GM19193 (cell line): ENCODE measurements at regions not wholly inside any gene's neighbourhood (a gene's known extent, or its start where the extent isn't known, plus 50 kb on each side); places are given as distances from the start of the nearest gene placed in this dataset.

ENCODE experiments used
- POLR2A ChIP-seq: IDR thresholded peaks from 4 replicates; pipeline ENCODE4 v1.6.1; 2011; ENCODE audit not compliant: insufficient read depth, insufficient read length; ENCODE audit errors: extremely low read depth

DNA sequence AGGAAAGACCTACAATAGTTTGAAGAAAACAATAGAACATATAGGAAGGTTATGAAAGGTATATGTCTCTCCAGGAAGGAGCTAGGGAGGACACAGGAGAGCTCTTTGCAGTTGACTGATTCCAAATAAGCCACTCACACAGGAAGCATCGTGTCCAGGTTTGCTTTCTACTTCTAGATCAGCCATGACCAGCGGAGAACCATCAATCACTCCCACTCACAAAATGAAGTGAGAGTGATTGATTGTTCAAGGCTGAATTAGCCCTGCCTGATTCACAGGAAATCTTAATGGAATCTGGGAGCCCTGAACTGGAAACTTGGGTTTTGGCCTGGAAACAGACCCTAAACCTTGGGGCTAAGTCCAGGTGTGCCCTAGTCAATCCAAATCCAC, 1292.2 kb upstream of the ZEB2 start:
- no peak for TF ChIP-seq POLR2A

DNA sequence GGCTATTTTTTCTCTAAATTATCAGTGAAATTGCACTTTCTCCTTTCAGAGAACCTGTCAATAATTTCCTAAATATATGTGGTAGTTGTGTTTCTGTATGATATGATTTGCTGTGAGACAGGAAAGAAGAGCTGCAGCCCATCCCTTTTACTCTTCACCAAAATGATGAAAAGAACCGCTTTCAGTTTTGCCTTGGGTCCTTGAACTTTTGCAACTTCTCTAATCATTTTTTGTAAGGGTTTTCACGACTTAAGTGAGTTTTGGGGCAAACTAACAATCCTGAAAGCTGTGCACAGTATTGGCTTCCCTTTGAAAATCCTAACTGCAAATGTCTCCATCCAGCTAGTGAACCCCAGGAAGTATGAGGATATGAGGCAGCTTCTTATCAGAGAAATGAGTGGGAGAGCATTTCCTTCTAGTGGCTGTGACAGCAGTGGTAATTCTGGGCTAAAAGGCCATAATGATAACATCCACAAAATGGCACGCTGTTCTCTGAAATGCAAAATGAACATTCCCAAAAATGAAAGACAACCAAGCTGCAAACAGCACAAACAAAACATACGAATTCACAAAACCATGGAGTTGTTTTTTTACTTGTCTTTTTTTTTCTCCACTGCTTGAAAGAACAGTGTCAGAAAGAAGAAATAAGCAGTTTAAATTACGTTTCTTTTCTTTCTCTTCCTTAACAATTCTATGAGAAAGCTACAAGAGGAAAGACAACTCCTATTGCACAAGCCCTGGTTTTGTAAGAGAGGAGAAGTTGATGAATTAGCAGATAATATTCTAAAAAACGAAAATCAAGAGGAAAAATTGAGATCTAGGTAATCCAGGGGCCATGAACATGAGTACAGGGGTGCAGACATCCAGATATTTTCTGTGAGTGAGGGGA, 1291.6 kb upstream of the ZEB2 start:
- no peak for TF ChIP-seq POLR2A

DNA sequence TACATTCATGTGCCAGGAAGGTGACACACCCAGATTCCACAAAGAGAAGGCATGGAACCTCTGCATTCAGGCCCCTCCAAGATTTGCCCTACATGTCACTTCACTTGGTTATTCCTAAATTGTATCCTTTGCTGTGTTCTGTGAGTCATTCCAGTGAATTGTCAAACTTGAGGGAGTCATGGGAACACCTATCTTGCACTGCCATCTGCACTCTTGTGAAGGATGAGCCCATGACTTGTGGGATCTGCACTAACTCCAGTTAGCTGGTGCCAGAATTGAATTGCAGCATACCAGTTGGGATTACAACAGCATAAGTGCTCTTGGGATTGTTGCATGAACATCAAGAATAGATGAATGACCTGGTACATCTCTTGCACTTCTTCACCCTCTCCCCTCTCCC, 1288.0 kb upstream of the ZEB2 start:
- no peak for TF ChIP-seq POLR2A

DNA sequence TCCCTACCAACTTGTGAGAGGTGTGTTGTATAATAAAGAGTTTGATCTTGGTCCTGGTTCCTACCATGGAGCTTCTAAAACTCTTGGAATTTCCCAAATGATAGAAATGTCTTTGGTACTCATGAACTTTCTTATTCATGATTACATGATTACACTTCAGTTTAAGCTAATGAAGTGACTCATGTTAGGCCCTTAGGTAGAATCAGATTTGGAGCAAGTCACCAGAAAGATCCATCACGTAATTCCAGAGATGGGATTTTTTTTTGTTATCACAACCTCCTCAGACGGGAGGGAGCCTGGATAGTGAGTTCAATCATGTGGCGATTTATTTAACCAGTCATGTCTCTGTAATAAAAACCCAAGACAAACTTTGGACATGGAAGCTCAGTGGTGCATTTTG, 1287.6 kb upstream of the ZEB2 start:
- no peak for TF ChIP-seq POLR2A

DNA sequence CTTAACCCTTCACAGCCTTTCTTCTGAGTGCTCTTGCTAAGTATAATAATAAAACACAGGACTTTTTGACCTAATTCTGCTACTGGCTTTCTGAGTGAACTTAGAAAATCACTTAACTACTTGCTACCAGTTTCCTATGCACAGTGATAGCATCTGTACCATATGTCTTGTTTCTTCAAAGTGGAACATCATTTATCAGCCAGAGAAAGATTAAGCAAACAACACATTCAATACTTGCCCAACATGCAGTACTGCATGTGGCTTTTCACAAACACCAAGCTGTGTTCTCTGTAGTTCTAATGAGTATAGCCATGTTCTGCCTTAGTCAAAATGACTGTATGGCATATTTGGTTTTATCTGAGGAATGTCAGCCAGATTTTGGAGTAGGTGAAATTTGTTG, 1286.6 kb upstream of the ZEB2 start:
- no peak for TF ChIP-seq POLR2A

DNA sequence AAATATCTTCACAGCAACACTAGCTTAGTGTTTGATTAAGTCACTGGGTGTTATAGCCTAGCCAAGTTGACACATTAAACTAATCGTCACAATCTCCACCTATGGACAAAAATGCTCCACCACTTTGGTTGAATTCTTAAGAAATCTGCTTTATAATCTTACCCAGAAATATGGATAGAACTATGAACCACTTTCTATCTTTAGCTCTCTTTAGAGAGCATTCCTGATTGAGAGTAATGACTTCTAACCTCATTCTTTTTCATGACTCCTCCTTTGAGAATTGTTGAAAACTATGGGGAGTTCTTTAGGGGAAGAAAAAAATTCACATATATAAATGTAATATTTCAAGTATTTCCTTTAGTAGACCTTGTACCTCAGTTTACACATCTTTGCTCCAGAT, 1282.2 kb upstream of the ZEB2 start:
- no peak for TF ChIP-seq POLR2A

DNA sequence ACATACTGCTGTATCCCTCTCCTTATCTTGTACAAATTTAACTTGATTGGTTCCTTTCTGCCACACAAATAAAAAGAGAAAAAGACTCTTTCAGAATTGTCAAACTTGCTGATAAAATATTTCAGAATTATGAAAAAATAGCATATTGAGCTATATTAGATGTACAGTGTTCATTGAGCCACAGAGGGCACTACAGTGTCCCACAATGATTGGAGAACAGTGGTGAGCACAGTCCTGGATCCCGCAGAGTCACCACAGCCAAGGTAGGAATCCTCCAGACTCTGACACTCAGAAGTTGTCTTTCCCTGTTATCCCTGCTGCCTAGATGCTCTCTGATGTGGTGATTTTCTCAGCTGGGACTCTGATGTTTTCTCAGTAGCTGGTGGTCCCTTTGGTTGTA, 1281.3 kb upstream of the ZEB2 start:
- no peak for TF ChIP-seq POLR2A

DNA sequence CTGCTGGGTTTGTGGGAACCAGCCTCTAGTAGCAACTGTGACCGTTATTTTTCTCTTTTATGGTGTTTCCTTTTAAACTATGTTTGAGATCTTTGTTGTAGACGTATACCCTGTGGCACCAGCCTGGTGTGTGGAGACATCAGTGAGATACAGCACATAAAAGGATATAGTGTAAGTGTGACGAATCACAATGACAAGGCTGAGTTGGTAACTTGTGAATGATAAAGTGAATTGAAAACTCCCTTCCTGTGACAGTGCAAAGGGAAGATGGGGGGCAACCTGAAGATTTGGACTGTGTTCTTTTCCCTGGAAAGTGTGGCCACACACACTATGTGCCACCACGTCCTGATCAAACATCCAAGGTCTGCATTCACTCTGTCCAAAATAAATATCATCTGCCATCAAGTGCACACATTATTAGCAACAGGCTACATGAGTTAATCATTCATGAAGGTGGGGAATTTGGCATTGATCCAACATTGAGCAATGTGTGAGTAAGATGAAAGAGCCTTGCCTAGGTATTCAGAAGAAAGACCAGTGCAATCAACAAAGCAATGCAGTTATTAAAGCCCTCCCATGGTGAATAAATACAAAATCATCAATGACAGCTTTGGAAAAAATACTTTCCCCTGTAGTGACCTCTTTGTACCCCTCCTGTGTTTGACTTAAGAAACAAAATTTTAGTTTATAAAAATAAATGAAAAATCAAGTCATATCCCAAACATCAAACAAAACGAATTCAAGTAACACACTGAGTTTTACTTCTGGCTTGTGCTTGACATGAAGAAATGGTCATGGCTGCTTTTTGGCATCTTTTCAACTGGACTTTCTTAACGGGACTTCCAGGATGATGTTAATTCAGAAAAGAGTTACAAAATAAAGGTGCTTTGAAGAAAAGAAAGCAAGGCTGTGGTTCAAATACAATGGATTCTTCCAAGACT, 1280.5 kb upstream of the ZEB2 start:
- TF ChIP-seq POLR2A, result no peak

DNA sequence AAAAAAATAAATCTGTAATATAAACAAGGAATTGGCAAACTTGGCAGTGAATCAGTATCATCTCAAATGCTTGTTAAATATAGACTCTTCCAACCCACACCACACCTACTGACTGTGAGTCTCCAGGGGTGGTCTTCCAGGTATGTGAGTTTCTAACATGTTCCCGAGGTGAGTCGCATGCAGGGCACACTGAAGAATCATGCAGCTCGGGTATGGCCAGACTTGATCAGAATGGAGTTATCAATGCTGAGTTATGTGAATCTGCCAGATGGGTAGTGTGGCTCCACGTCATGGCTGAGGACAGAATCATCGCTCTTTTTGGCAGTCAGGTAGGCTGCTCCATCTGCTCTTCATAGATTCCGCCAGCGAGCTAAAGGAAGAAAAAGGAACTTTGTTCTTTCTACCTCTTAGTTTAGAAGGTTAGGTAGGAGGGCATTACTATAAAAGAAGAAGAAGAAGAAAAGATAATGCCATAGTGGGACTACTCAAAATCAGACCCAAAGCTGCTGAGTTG, 1279.7 kb upstream of the ZEB2 start:
- no peak for TF ChIP-seq POLR2A

DNA sequence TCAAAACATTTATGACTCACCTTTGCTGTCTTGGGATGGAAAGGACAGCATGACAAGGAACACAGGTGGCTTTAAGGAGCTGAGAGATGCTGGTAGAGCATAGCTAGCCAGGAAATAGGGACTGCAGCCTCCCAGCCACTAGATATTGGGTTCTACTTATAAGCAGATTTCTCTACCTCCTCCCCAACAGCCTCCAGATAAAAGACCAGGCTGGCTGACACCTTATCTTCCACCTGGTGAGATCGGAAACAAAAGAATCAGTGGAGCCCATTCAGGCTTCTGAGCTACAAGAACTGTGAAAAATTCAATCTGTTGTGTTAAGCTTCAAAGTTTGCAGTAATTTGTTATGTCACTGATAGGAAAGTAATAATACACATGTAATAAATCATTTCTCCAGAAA, 1278.5 kb upstream of the ZEB2 start:
- no peak for TF ChIP-seq POLR2A

DNA sequence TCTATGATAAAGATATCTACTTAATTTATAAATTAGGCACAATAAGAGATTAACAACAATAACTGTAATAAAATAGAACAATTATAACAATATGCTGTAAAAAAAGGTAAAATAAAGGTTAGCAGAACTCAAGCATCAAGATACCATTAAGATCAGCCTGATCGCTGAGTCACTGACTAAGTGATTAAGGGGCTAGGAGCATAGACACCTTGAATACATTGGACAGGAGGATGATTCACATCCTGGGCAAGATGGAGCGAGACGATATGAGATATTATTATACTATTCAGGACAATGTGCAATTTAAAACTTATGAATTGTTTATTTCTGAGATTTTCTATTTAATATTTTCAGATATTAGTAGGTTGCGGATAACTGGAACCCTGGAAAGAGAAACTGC, 1277.8 kb upstream of the ZEB2 start:
- TF ChIP-seq POLR2A, result no peak

DNA sequence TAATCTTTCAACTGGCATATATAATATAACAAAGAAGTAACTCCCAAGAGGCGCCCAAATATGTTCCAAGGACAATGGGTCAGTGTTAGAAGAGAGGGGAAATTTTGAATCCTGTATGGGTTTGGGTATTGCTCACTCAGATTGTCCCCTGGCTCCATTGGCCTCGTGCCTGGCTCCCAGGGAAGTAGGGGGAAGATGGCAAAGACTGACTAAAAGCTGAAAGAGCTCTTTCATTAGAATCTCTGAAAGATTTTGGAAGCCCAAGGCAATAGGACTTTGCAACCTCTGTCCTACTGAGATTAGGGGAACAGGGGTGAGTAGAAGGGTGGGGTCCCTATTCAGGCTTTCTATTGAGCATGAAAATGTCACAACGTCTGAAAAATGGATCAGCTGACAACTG, 1272.8 kb upstream of the ZEB2 start:
- TF ChIP-seq POLR2A, result no peak

DNA sequence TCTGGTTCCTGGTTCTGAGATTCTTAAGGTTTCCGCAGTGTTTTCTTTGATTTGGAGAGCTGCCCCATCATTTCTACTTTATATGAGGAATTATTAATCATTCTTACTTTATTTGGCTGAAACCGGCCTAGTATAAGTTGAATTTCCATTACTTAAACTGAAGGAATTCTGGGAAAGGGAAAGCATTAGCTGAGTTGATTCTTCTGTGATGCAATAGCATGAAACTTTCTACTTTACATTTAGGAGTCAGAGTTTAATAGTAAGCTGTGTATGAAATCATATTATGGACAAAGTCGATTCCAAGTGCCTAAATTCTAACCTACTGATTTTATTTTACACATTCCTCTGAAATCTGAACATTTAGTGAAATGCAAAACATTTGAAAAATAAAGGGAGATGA, 1269.7 kb upstream of the ZEB2 start:
- no peak for TF ChIP-seq POLR2A

DNA sequence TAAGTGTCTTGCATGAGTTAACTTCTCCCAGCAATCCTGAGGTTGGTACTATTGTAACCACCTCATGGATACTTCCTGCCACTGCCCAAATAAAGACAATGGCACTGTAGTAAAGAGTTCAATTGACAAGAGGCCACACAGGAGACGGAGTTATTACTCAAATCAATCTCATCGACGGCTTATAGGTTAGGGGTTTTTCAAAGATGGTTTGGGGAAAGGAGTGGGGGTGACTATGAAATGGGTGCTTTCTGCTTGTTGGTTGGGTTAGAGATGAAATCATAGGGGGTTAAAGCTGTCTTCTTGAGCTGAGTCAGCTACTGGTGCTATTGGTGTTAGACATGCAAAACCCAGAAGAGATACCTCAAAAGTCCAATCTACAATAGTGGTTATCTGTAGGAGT, 1258.0 kb upstream of the ZEB2 start:
- no peak for TF ChIP-seq POLR2A

DNA sequence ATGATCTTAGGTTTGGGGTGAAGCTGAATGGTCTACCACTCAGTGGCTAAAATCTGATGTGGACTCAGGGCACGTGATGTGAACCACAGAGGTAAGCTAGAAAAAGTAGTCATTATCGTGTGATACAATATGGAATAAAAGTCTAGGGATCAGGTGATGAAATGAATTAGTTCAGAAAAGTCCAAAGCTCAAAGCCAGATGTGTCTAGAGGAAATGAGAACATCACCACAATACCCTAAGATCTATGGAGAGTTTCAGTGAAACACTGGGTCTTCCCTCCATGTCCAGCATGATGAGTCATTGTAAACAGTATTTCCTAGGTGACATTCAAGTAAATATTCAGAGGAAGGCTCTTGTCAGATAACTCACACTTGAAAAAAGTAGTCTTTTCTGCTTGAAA, 1257.4 kb upstream of the ZEB2 start:
- TF ChIP-seq POLR2A, result no peak
